GM23338 (cell line): ENCODE measurements at regions not wholly inside any gene's neighbourhood (a gene's known extent, or its start where the extent isn't known, plus 50 kb on each side); places are given as distances from the start of the nearest gene placed in this dataset.

ENCODE experiments used
- ATAC-seq: fragments of 200-7000 bp; cut with Tn5 transposase; 3 replicates; pipeline ENCODE4 v1.9.1; 2020
- DNase-seq: peaks from one replicate; pipeline ENCODE4 v3.0.0-alpha.2; 2015; ENCODE audit warnings: low spot score
- H2AFZ ChIP-seq: fragments of 200-600 bp; sonication (generic); 2 replicates; pipeline ENCODE4 v1.8.0; 2016; ENCODE audit warnings: antibody characterized with exemption, mild to moderate bottlenecking, moderate library complexity
- H3F3A ChIP-seq: fragments of 200-600 bp; sonication (generic); replicated peaks from 2 replicates; pipeline ENCODE4 v1.8.0; 2017; ENCODE audit warnings: antibody characterized with exemption, mixed run types, low read depth
- H3K27ac ChIP-seq: fragments of 200-600 bp; sonication (generic); 2 replicates; pipeline ENCODE4 v1.6.1; 2016; ENCODE audit warnings: low read depth
- H3K27me3 ChIP-seq: fragments of 200-600 bp; sonication (generic); 2 replicates; pipeline ENCODE4 v1.8.0; 2016; ENCODE audit warnings: mild to moderate bottlenecking, mixed run types, moderate library complexity; ENCODE audit not compliant: insufficient read depth
- H3K36me3 ChIP-seq: fragments of 200-600 bp; sonication (generic); 2 replicates; pipeline ENCODE4 v1.8.0; 2016; ENCODE audit warnings: mild to moderate bottlenecking; ENCODE audit not compliant: insufficient read depth
- H3K4me1 ChIP-seq: fragments of 200-600 bp; sonication (generic); 2 replicates; pipeline ENCODE4 v1.8.0; 2016; ENCODE audit warnings: mild to moderate bottlenecking, moderate library complexity; ENCODE audit not compliant: insufficient read depth
- H3K4me2 ChIP-seq: fragments of 200-600 bp; sonication (generic); 2 replicates; pipeline ENCODE4 v1.7.1; 2017; ENCODE audit warnings: mixed run types
- H3K4me3 ChIP-seq: fragments of 200-600 bp; sonication (generic); 2 replicates; pipeline ENCODE4 v1.6.1; 2016; ENCODE audit warnings: mixed run types
- H3K79me2 ChIP-seq: fragments of 200-600 bp; sonication (generic); replicated peaks from 2 replicates; pipeline ENCODE4 v1.8.0; 2017; ENCODE audit warnings: mild to moderate bottlenecking; ENCODE audit not compliant: insufficient read depth
- H3K9me2 ChIP-seq: fragments of 200-600 bp; sonication (generic); 2 replicates; pipeline ENCODE4 v1.8.0; 2017; ENCODE audit not compliant: insufficient read depth
- H4K20me1 ChIP-seq: fragments of 200-600 bp; sonication (generic); replicated peaks from 2 replicates; pipeline ENCODE4 v1.8.0; 2017; ENCODE audit warnings: mild to moderate bottlenecking; ENCODE audit not compliant: insufficient read depth
- H3K27ac Mint-ChIP-seq: 2 replicates; pipeline ENCODE4 v1.8.0; 2020; ENCODE audit warnings: inconsistent platforms, mild to moderate bottlenecking, moderate library complexity, mixed read lengths
- H3K27me3 Mint-ChIP-seq: 3 replicates; pipeline ENCODE4 v1.8.0; 2022; ENCODE audit warnings: low read depth, mild to moderate bottlenecking, moderate library complexity, mixed read lengths, inconsistent platforms; ENCODE audit not compliant: insufficient read depth, poor library complexity
- H3K36me3 Mint-ChIP-seq: 3 replicates; pipeline ENCODE4 v1.8.0; 2021; ENCODE audit warnings: low read depth, mild to moderate bottlenecking, inconsistent platforms, moderate library complexity, mixed read lengths
- H3K4me1 Mint-ChIP-seq: 3 replicates; pipeline ENCODE4 v1.8.0; 2020; ENCODE audit warnings: mild to moderate bottlenecking, inconsistent platforms, mixed read lengths
- H3K4me3 Mint-ChIP-seq: 3 replicates; pipeline ENCODE4 v1.8.0; 2021; ENCODE audit warnings: moderate library complexity, mild to moderate bottlenecking, inconsistent platforms, mixed read lengths
- H3K9me3 Mint-ChIP-seq: 3 replicates; pipeline ENCODE4 v1.8.0; 2020; ENCODE audit warnings: moderate library complexity, mild to moderate bottlenecking, inconsistent platforms, mixed read lengths
- CREB1 ChIP-seq: fragments of 250-450 bp; sonication (Bioruptor Pico); IDR thresholded peaks from 2 replicates; pipeline ENCODE4 v1.5.0; 2020; ENCODE audit warnings: low read depth, mild to moderate bottlenecking, moderate library complexity
- ETS1 ChIP-seq: IDR thresholded peaks from 2 replicates; pipeline ENCODE4 v1.6.1; 2016; ENCODE audit warnings: antibody characterized with exemption
- EZH2 ChIP-seq: fragments of 200-600 bp; sonication (generic); IDR thresholded peaks from one replicate; pipeline ENCODE4 v1.8.0; 2017; ENCODE audit warnings: antibody characterized with exemption, mild to moderate bottlenecking, low read depth; ENCODE audit not compliant: unreplicated experiment
- EZH2phosphoT487 ChIP-seq: fragments of 200-600 bp; sonication (generic); IDR thresholded peaks from one replicate; pipeline ENCODE4 v1.8.1; 2018; ENCODE audit warnings: antibody characterized with exemption; ENCODE audit not compliant: unreplicated experiment
- JUNB ChIP-seq: IDR thresholded peaks from one replicate; pipeline ENCODE4 v1.6.1; 2016; ENCODE audit warnings: antibody characterized with exemption; ENCODE audit not compliant: unreplicated experiment
- NANOG ChIP-seq: IDR thresholded peaks from 2 replicates; pipeline ENCODE4 v1.6.1; 2016; ENCODE audit warnings: antibody characterized with exemption, borderline replicate concordance
- REST ChIP-seq: IDR thresholded peaks from one replicate; pipeline ENCODE4 v1.6.1; 2018; ENCODE audit warnings: antibody characterized with exemption; ENCODE audit not compliant: unreplicated experiment
- STAT1 ChIP-seq: IDR thresholded peaks from one replicate; pipeline ENCODE4 v1.6.1; 2016; ENCODE audit warnings: antibody characterized with exemption; ENCODE audit not compliant: unreplicated experiment
- ZNF114 ChIP-seq: fragments of 250-450 bp; sonication (Bioruptor Pico); IDR thresholded peaks from 2 replicates; pipeline ENCODE4 v1.5.0; 2020; ENCODE audit warnings: mild to moderate bottlenecking, moderate library complexity
- ZNF331 ChIP-seq: fragments of 250-450 bp; sonication (Bioruptor Pico); IDR thresholded peaks from 2 replicates; pipeline ENCODE4 v1.5.0; 2020; ENCODE audit warnings: low read depth, mild to moderate bottlenecking, moderate library complexity
- ZNF462 ChIP-seq: fragments of 250-450 bp; sonication (Bioruptor Pico); IDR thresholded peaks from 2 replicates; pipeline ENCODE4 v1.5.0; 2020; ENCODE audit warnings: mild to moderate bottlenecking, moderate library complexity

- TF ChIP-seq CREB1: no peak
Observed at GRCh38 chr7:71055504-71055903, 76.4 kb upstream of the GALNT17 start (continued).

- H3K4me3 ChIP-seq: no peak overlapping the region
- peaks cover 3% of the 10 kb centered on the region for H3K27me3 Mint-ChIP-seq
- H3K79me2 ChIP-seq: no peaks in the 10 kb centered on the region
- H3F3A ChIP-seq: no peaks in the 10 kb centered on the region
- H3K27ac ChIP-seq: no peak overlapping the region
- H4K20me1 ChIP-seq: no peaks in the 10 kb centered on the region
- H3K9me2 ChIP-seq: no peaks in the 10 kb centered on the region
- peaks cover 9% of the 10 kb centered on the region for H3K36me3 ChIP-seq
- H3K4me1 Mint-ChIP-seq: no peaks in the 10 kb centered on the region
- no peaks in the 10 kb centered on the region for H3K27me3 ChIP-seq
- H3K36me3 Mint-ChIP-seq: peaks cover 41% of the 10 kb centered on the region
- no peak overlapping the region for H2AFZ ChIP-seq
- no peaks in the 10 kb centered on the region for H3K4me1 ChIP-seq
- no peak for DNase-seq
- no peak for TF ChIP-seq STAT1
- TF ChIP-seq EZH2: no peak
- TF ChIP-seq JUNB: no peak
- no peak for TF ChIP-seq CREB1
- no peak for TF ChIP-seq ZNF462 (CRISPR knock-in tag)
- no peak for TF ChIP-seq NANOG
- TF ChIP-seq EZH2phosphoT487: no peak
- no peak for TF ChIP-seq ZNF114 (CRISPR knock-in tag)
- no peak for TF ChIP-seq ETS1
- TF ChIP-seq ZNF331 (CRISPR knock-in tag): no peak
- no peak for TF ChIP-seq REST
- H3K27ac Mint-ChIP-seq: no peak overlapping the region
- no peak for ATAC-seq
- H3K9me3 Mint-ChIP-seq: peaks cover 61% of the 10 kb centered on the region
- H3K4me2 ChIP-seq: no peak overlapping the region
- H3K4me3 Mint-ChIP-seq: no peak overlapping the region
Observed at GRCh38 chr7:71077743-71078476, 54.0 kb upstream of the GALNT17 start.
